Peyer's patch (tissue), 4 donors: ENCODE measurements at regions not wholly inside any gene's neighbourhood (a gene's known extent, or its start where the extent isn't known, plus 50 kb on each side); places are given as distances from the start of the nearest gene placed in this dataset.

Experiments
- POLR2A ChIP-seq, 2 donors: fragments of 450-650 bp; IDR thresholded peaks; one replicate each; pipeline ENCODE4 v1.5.1; 2017; ENCODE audit warnings: antibody characterized with exemption in 2 of 2, mild to moderate bottlenecking in 2 of 2, moderate library complexity in 2 of 2
- TF ChIP-seq, protein P1 (sequence below), 6 experiments: fragments of 450-650 bp in 4 of 6; fragments of 200-600 bp in 2 of 6; sonication (generic) in 1 of 6; IDR thresholded peaks; one replicate each; pipeline ENCODE4 v1.5.1; 2017 to 2019; ENCODE audit warnings: antibody characterized with exemption in 6 of 6, mild to moderate bottlenecking in 3 of 6, moderate library complexity in 1 of 6

DNA sequence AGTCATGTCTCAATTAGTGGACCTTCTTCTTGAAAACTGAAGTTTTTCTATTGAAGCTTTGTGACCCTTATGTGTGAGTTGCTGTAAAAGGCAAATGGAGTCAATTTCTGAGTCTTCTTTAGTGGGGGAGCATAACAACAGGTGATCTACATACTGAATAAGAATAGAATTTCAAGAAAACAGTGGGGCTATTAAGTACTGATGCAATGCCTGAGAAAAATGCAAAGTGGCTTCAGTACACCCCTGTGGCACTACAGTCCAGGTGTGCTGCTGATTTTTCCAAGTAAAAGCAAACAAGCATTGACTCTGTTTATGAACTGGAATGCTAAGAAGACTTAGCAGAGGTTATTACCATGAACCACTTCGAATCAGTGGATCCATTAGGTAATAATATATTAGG is 328.0 kb upstream of the PABPC4L start:
- TF ChIP-seq, protein P1, sequence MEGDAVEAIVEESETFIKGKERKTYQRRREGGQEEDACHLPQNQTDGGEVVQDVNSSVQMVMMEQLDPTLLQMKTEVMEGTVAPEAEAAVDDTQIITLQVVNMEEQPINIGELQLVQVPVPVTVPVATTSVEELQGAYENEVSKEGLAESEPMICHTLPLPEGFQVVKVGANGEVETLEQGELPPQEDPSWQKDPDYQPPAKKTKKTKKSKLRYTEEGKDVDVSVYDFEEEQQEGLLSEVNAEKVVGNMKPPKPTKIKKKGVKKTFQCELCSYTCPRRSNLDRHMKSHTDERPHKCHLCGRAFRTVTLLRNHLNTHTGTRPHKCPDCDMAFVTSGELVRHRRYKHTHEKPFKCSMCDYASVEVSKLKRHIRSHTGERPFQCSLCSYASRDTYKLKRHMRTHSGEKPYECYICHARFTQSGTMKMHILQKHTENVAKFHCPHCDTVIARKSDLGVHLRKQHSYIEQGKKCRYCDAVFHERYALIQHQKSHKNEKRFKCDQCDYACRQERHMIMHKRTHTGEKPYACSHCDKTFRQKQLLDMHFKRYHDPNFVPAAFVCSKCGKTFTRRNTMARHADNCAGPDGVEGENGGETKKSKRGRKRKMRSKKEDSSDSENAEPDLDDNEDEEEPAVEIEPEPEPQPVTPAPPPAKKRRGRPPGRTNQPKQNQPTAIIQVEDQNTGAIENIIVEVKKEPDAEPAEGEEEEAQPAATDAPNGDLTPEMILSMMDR (IDR thresholded peaks at IDR 0.05): no peak
- no peak for TF ChIP-seq POLR2A (IDR thresholded peaks at IDR 0.05)
